HG03571 (cell line): ENCODE measurements at regions not wholly inside any gene's neighbourhood (a gene's known extent, or its start where the extent isn't known, plus 50 kb on each side); places are given as distances from the start of the nearest gene placed in this dataset.
"Not testable (repeated sequence)": the region's sequence is repeated elsewhere in the genome, so short reads cannot be mapped to it uniquely, and the experiment has no call there.

Source experiments
- ATAC-seq: cut with Tn5 transposase; IDR thresholded peaks from one replicate; pipeline ENCODE4 v1.9.1; 2021; ENCODE audit not compliant: unreplicated experiment

- no peak for ATAC-seq
Measured at GRCh38 chr1:229913489-229913888, 153.5 kb upstream of the GALNT2 start.

GRCh38 chr1:229919488-229919887 is 147.6 kb upstream of the GALNT2 start:
- ATAC-seq: not testable (repeated sequence)

- ATAC-seq: no peak
Measured at GRCh38 chr1:229920683-229921082, 146.4 kb upstream of the GALNT2 start.

- no peak for ATAC-seq
Measured at GRCh38 chr1:229922249-229922648, 144.8 kb upstream of the GALNT2 start.

- ATAC-seq: no peak
Measured at GRCh38 chr1:229924639-229925038, 142.4 kb upstream of the GALNT2 start.

- ATAC-seq: no peak
Measured at GRCh38 chr1:229928767-229929166, 138.3 kb upstream of the GALNT2 start.

GRCh38 chr1:229931751-229932150 is 135.3 kb upstream of the GALNT2 start:
- ATAC-seq: not testable (repeated sequence)

- ATAC-seq: not testable (repeated sequence)
Measured at GRCh38 chr1:229935157-229935556, 131.9 kb upstream of the GALNT2 start.

- no peak for ATAC-seq
Measured at GRCh38 chr1:229938551-229938950, 128.5 kb upstream of the GALNT2 start.

GRCh38 chr1:229940684-229941083 is 126.4 kb upstream of the GALNT2 start:
- ATAC-seq: no peak

GRCh38 chr1:229941160-229941559 is 125.9 kb upstream of the GALNT2 start:
- no peak for ATAC-seq

- no peak for ATAC-seq
Measured at GRCh38 chr1:229941831-229942230, 125.2 kb upstream of the GALNT2 start.

- ATAC-seq: no peak
Measured at GRCh38 chr1:229942501-229942900, 124.5 kb upstream of the GALNT2 start.

GRCh38 chr1:229943148-229943714 is 123.8 kb upstream of the GALNT2 start:
- ATAC-seq: no peak

- no peak for ATAC-seq
Measured at GRCh38 chr1:229943988-229944743, 122.9 kb upstream of the GALNT2 start.

- ATAC-seq: no peak
Measured at GRCh38 chr1:229945795-229946194, 121.2 kb upstream of the GALNT2 start.

- ATAC-seq: no peak
Measured at GRCh38 chr1:229947968-229948367, 119.1 kb upstream of the GALNT2 start.

- ATAC-seq: no peak
Measured at GRCh38 chr1:229948438-229948837, 118.6 kb upstream of the GALNT2 start.

- no peak for ATAC-seq
Measured at GRCh38 chr1:229949500-229949899, 117.5 kb upstream of the GALNT2 start.

GRCh38 chr1:229950020-229950419 is 117.0 kb upstream of the GALNT2 start:
- ATAC-seq: no peak

GRCh38 chr1:229950908-229951307 is 116.1 kb upstream of the GALNT2 start:
- no peak for ATAC-seq

- ATAC-seq: no peak
Measured at GRCh38 chr1:229951856-229952534, 115.0 kb upstream of the GALNT2 start.
